CD14-positive monocyte (primary cell): ENCODE measurements at regions not wholly inside any gene's neighbourhood (a gene's known extent, or its start where the extent isn't known, plus 50 kb on each side); places are given as distances from the start of the nearest gene placed in this dataset.

Experiments
- DNase-seq, 3 donors: peaks; one replicate each; pipeline ENCODE4 v3.0.0-alpha.2; 2011 to 2022
- H2AFZ ChIP-seq: 2 replicates; pipeline ENCODE4 v1.6.0; 2012; ENCODE audit warnings: mild to moderate bottlenecking, low read depth, low read length, inconsistent platforms; ENCODE audit not compliant: insufficient read depth, poor library complexity, severe bottlenecking
- H3K27ac ChIP-seq, 2 donors: 1 replicate in 1 of 2; 2 replicates in 1 of 2; pipeline ENCODE4 v1.5.1; 2012 to 2013; ENCODE audit warnings: low read length in 2 of 2, control low read depth in 1 of 2, inconsistent platforms in 1 of 2, low read depth in 1 of 2, mild to moderate bottlenecking in 1 of 2
- H3K27me3 ChIP-seq, 2 donors: one replicate each; pipeline versions ENCODE4 v1.6.0 to v1.6.1; 2011 to 2013; ENCODE audit warnings: low read length in 2 of 2; ENCODE audit not compliant: control insufficient read depth in 2 of 2, insufficient read depth in 2 of 2
- H3K36me3 ChIP-seq, 2 donors: replicated peaks in 1 of 2; 1 replicate in 1 of 2; 2 replicates in 1 of 2; pipeline versions ENCODE4 v1.5.1 to v1.6.1; 2012 to 2013; ENCODE audit warnings: low read length in 2 of 2, control low read depth in 1 of 2, inconsistent platforms in 1 of 2, mild to moderate bottlenecking in 1 of 2; ENCODE audit not compliant: insufficient read depth in 2 of 2, control insufficient read depth in 1 of 2
- H3K4me1 ChIP-seq, 2 donors: 1 replicate in 1 of 2; 2 replicates in 1 of 2; pipeline versions ENCODE4 v1.5.1 to v1.6.1; 2012 to 2013; ENCODE audit warnings: low read length in 2 of 2, control low read depth in 1 of 2, inconsistent platforms in 1 of 2, mild to moderate bottlenecking in 1 of 2, moderate library complexity in 1 of 2; ENCODE audit not compliant: insufficient read depth in 2 of 2, control insufficient read depth in 1 of 2
- H3K4me2 ChIP-seq: replicated peaks from 2 replicates; pipeline ENCODE3; 2012; ENCODE audit warnings: low read length, moderate library complexity, mild to moderate bottlenecking; ENCODE audit not compliant: poor library complexity, severe bottlenecking; ENCODE audit errors: extremely low read depth
- H3K4me3 ChIP-seq, 3 experiments: fragments of 200-600 bp in 1 of 3; sonication (generic) in 1 of 3; replicated peaks in 1 of 3; 1 replicate in 2 of 3; 2 replicates in 1 of 3; pipeline ENCODE4 v1.5.1; 2011 to 2013; ENCODE audit warnings: low read length in 3 of 3, mild to moderate bottlenecking in 3 of 3, control low read depth in 2 of 3, low read depth in 2 of 3, inconsistent platforms in 1 of 3, moderate library complexity in 1 of 3
- H3K79me2 ChIP-seq: 2 replicates; pipeline ENCODE4 v1.6.0; 2012; ENCODE audit warnings: mild to moderate bottlenecking, control low read depth, inconsistent platforms, low read length, moderate library complexity; ENCODE audit not compliant: insufficient read depth
- H3K9ac ChIP-seq: 2 replicates; pipeline ENCODE4 v1.6.0; 2017; ENCODE audit warnings: low read length, mild to moderate bottlenecking; ENCODE audit not compliant: insufficient read depth, poor library complexity, severe bottlenecking
- H3K9me3 ChIP-seq, 2 donors: replicated peaks in 1 of 2; 1 replicate in 1 of 2; 2 replicates in 1 of 2; pipeline versions ENCODE4 v1.5.1 to v1.6.1; 2012 to 2013; ENCODE audit warnings: low read length in 2 of 2, control low read depth in 1 of 2; ENCODE audit not compliant: control insufficient read depth in 1 of 2, insufficient read depth in 1 of 2
- H4K20me1 ChIP-seq: 2 replicates; pipeline ENCODE4 v1.6.0; 2012; ENCODE audit warnings: mild to moderate bottlenecking, low read length, control low read depth, moderate library complexity; ENCODE audit not compliant: insufficient read depth
- H3K27ac Mint-ChIP-seq, 7 donors: one replicate each; pipeline ENCODE4 v1.8.0; 2020; ENCODE audit warnings: mild to moderate bottlenecking in 7 of 7, mixed read lengths in 7 of 7, moderate library complexity in 6 of 7, inconsistent platforms in 2 of 7
- H3K27me3 Mint-ChIP-seq, 3 donors: one replicate each; pipeline ENCODE4 v1.8.0; 2021 to 2022; ENCODE audit warnings: low read depth in 3 of 3, mild to moderate bottlenecking in 3 of 3, mixed read lengths in 3 of 3, moderate library complexity in 3 of 3, inconsistent platforms in 1 of 3
- H3K36me3 Mint-ChIP-seq, 2 donors: one replicate each; pipeline ENCODE4 v1.8.0; 2020; ENCODE audit warnings: mixed read lengths in 2 of 2, inconsistent platforms in 1 of 2, mild to moderate bottlenecking in 1 of 2
- H3K4me1 Mint-ChIP-seq: one replicate; pipeline ENCODE4 v1.8.0; 2020; ENCODE audit warnings: mild to moderate bottlenecking, mixed read lengths
- H3K4me3 Mint-ChIP-seq, 2 donors: one replicate each; pipeline ENCODE4 v1.8.0; 2020; ENCODE audit warnings: mild to moderate bottlenecking in 2 of 2, mixed read lengths in 2 of 2, moderate library complexity in 1 of 2
- H3K9me3 Mint-ChIP-seq, 7 donors: one replicate each; pipeline ENCODE4 v1.8.0; 2020 to 2022; ENCODE audit warnings: mixed read lengths in 7 of 7, mild to moderate bottlenecking in 6 of 7, moderate library complexity in 6 of 7, inconsistent platforms in 2 of 7
- CTCF ChIP-seq: fragments of 200-600 bp; IDR thresholded peaks from one replicate; pipeline ENCODE4 v1.8.0; 2022; ENCODE audit warnings: antibody characterized with exemption, mild to moderate bottlenecking
- WGBS: methylation state at CpG from one replicate; pipeline ENCODE4 v1.1.5; 2013; ENCODE audit warnings: missing lambda C conversion rate; ENCODE audit not compliant: insufficient coverage; 5-methylcytosine and 5-hydroxymethylcytosine counted together
- intact Hi-C, 2 donors: fragments of 100-400 bp; cut with micrococcal nuclease; formaldehyde crosslinking; loops; one replicate each; pipeline versions ENCODE4 v1.15.0 to v1.15.1; 2023

- H3K4me3 Mint-ChIP-seq, result no peak overlapping the region
- no peak overlapping the region for H3K4me2 ChIP-seq
- H3K27me3 ChIP-seq, result peaks cover 12 to 15% of the 10 kb centered on the region in 2 donors
- intact Hi-C loops, result no loop called here
- no peaks in the 10 kb centered on the region for H3K9me3 Mint-ChIP-seq
- no peak for DNase-seq
- H3K9me3 ChIP-seq, result no peaks in the 10 kb centered on the region
- H3K27ac ChIP-seq, result no peak overlapping the region
- H3K4me3 ChIP-seq, result no peak overlapping the region
- H3K27me3 Mint-ChIP-seq, result peaks cover 4 to 24% (median 10%) of the 10 kb centered on the region in 3 donors
- no peak overlapping the region for H2AFZ ChIP-seq
- no peak overlapping the region for H3K27ac Mint-ChIP-seq
- H3K36me3 ChIP-seq, result no peaks in the 10 kb centered on the region
- H4K20me1 ChIP-seq, result no peaks in the 10 kb centered on the region
- no peaks in the 10 kb centered on the region for H3K4me1 ChIP-seq
- TF ChIP-seq CTCF, result no peak
- H3K36me3 Mint-ChIP-seq, result no peaks in the 10 kb centered on the region
- H3K79me2 ChIP-seq, result no peaks in the 10 kb centered on the region
- no peak overlapping the region for H3K9ac ChIP-seq
- peaks cover 6% of the 10 kb centered on the region for H3K4me1 Mint-ChIP-seq
These were observed 64.2 kb upstream of the SMYD2 start for GRCh38 chr1:214216779-214217178.

- no peaks in the 10 kb centered on the region for H3K9me3 ChIP-seq
- no peaks in the 10 kb centered on the region for H4K20me1 ChIP-seq
- H3K4me2 ChIP-seq, result no peak overlapping the region
- DNase-seq, result no peak
- Mint-ChIP-seq H3K36me3 (no peaks in the 10 kb centered on the region), H3K9me3 (no peaks in the 10 kb centered on the region), H3K4me1 (peaks cover 10% of the 10 kb centered on the region), H3K4me3 (no peak overlapping the region), H3K27ac (no peak overlapping the region), H3K27me3 (peaks cover 4 to 26% (median 10%) of the 10 kb centered on the region in 3 donors)
- H3K27me3 ChIP-seq, result peaks cover 9 to 15% of the 10 kb centered on the region in 2 donors
- no peak overlapping the region for H3K27ac ChIP-seq
- no peak overlapping the region for H3K9ac ChIP-seq
- no peak for TF ChIP-seq CTCF
- peaks cover 0 to 6% of the 10 kb centered on the region in 2 donors for H3K4me1 ChIP-seq
- H3K79me2 ChIP-seq, result no peaks in the 10 kb centered on the region
- H2AFZ ChIP-seq, result no peak overlapping the region
- no peaks in the 10 kb centered on the region for H3K36me3 ChIP-seq
- intact Hi-C loops, result no loop called here
- 100% methylated on average over 2 of the region's 4 CpGs for WGBS
- no peak overlapping the region for H3K4me3 ChIP-seq
These were observed 61.1 kb upstream of the SMYD2 start for GRCh38 chr1:214219902-214220301.
